Hepatocyte (in vitro differentiated cells): ENCODE measurements at regions not wholly inside any gene's neighbourhood (a gene's known extent, or its start where the extent isn't known, plus 50 kb on each side); places are given as distances from the start of the nearest gene placed in this dataset.

Experiments
- DNase-seq: peaks from one replicate; pipeline ENCODE4 v3.0.0-alpha.2; 2016; ENCODE audit warnings: low spot score
- H2AFZ ChIP-seq: fragments of 200-600 bp; sonication (generic); 2 replicates; pipeline ENCODE4 v1.6.0; 2016; ENCODE audit warnings: antibody characterized with exemption, mild to moderate bottlenecking
- H3K27ac ChIP-seq: fragments of 200-600 bp; sonication (generic); 2 replicates; pipeline ENCODE4 v1.5.1; 2016; ENCODE audit warnings: mild to moderate bottlenecking
- H3K27me3 ChIP-seq: fragments of 200-600 bp; sonication (generic); 2 replicates; pipeline ENCODE4 v1.6.1; 2016
- H3K36me3 ChIP-seq: fragments of 200-600 bp; sonication (generic); replicated peaks from 2 replicates; pipeline ENCODE4 v1.5.1; 2016; ENCODE audit warnings: low read depth; ENCODE audit not compliant: insufficient read depth
- H3K4me1 ChIP-seq: fragments of 200-600 bp; sonication (generic); 2 replicates; pipeline ENCODE4 v1.5.1; 2016; ENCODE audit warnings: mild to moderate bottlenecking, moderate library complexity; ENCODE audit not compliant: insufficient read depth
- H3K4me2 ChIP-seq: fragments of 200-600 bp; sonication (generic); 2 replicates; pipeline ENCODE4 v1.6.0; 2016
- H3K4me3 ChIP-seq: fragments of 200-600 bp; sonication (generic); 2 replicates; pipeline ENCODE4 v1.5.1; 2016; ENCODE audit warnings: mild to moderate bottlenecking
- H3K79me2 ChIP-seq: fragments of 200-600 bp; sonication (generic); 2 replicates; pipeline ENCODE4 v1.6.0; 2017; ENCODE audit warnings: mild to moderate bottlenecking
- H3K9me2 ChIP-seq: fragments of 200-600 bp; sonication (generic); replicated peaks from 2 replicates; pipeline ENCODE4 v1.6.0; 2017; ENCODE audit warnings: mild to moderate bottlenecking; ENCODE audit not compliant: insufficient read depth
- H3K9me3 ChIP-seq: fragments of 200-600 bp; sonication (generic); 2 replicates; pipeline ENCODE4 v1.5.1; 2016; ENCODE audit warnings: low read depth, mild to moderate bottlenecking
- H4K20me1 ChIP-seq: fragments of 200-600 bp; sonication (generic); 2 replicates; pipeline ENCODE4 v1.6.0; 2016; ENCODE audit warnings: mild to moderate bottlenecking; ENCODE audit not compliant: insufficient read depth, poor library complexity, severe bottlenecking
- CTCF ChIP-seq: fragments of 200-600 bp; sonication (generic); IDR thresholded peaks from 2 replicates; pipeline ENCODE4 v1.5.1; 2016; ENCODE audit warnings: antibody characterized with exemption, mild to moderate bottlenecking; ENCODE audit not compliant: poor library complexity
- EZH2 ChIP-seq: fragments of 200-600 bp; sonication (generic); IDR thresholded peaks from 2 replicates; pipeline ENCODE4 v1.6.1; 2016; ENCODE audit warnings: antibody characterized with exemption, mild to moderate bottlenecking, borderline replicate concordance
- EZH2phosphoT487 ChIP-seq: fragments of 200-600 bp; sonication (generic); IDR thresholded peaks from one replicate; pipeline ENCODE4 v1.6.1; 2018; ENCODE audit warnings: antibody characterized with exemption, mild to moderate bottlenecking, low read depth, moderate library complexity; ENCODE audit not compliant: unreplicated experiment, severe bottlenecking
- WGBS: methylation state at CpG from one replicate; pipeline ENCODE4 v1.1.6; 2016; ENCODE audit warnings: low lambda C conversion rate; ENCODE audit errors: missing lambda C conversion rate; 5-methylcytosine and 5-hydroxymethylcytosine counted together

- 65% methylated on average over 6 of the region's 6 CpGs for WGBS
- no peaks in the 10 kb centered on the region for H3K36me3 ChIP-seq
- TF ChIP-seq EZH2 (no peak), EZH2phosphoT487 (no peak), CTCF (no peak)
- no peaks in the 10 kb centered on the region for H3K4me1 ChIP-seq
- H4K20me1 ChIP-seq = no peaks in the 10 kb centered on the region
- DNase-seq = no peak
- H3K27me3 ChIP-seq = no peaks in the 10 kb centered on the region
- no peak overlapping the region for H3K27ac ChIP-seq
- no peak overlapping the region for H2AFZ ChIP-seq
- no peak overlapping the region for H3K4me2 ChIP-seq
- H3K79me2 ChIP-seq = no peaks in the 10 kb centered on the region
- H3K9me3 ChIP-seq = no peaks in the 10 kb centered on the region
- no peaks in the 10 kb centered on the region for H3K9me2 ChIP-seq
- H3K4me3 ChIP-seq = no peak overlapping the region
Measured at GRCh38 chr2:121955426-121955825, 200.0 kb downstream of the TSN start.

GRCh38 chr2:121955872-121956271, 200.4 kb downstream of the TSN start:
- Histone ChIP-seq H4K20me1 (no peaks in the 10 kb centered on the region), H3K9me2 (no peaks in the 10 kb centered on the region), H3K27me3 (no peaks in the 10 kb centered on the region), H3K9me3 (no peaks in the 10 kb centered on the region), H3K27ac (no peak overlapping the region), H3K79me2 (no peaks in the 10 kb centered on the region), H3K36me3 (no peaks in the 10 kb centered on the region), H2AFZ (no peak overlapping the region), H3K4me3 (no peak overlapping the region), H3K4me1 (no peaks in the 10 kb centered on the region), H3K4me2 (no peak overlapping the region)
- TF ChIP-seq EZH2phosphoT487 = no peak
- TF ChIP-seq EZH2 = no peak
- no peak for TF ChIP-seq CTCF
- 80% methylated on average over 9 of the region's 9 CpGs for WGBS
- no peak for DNase-seq

- Histone ChIP-seq H3K27me3 (no peaks in the 10 kb centered on the region), H3K4me2 (no peak overlapping the region), H3K4me3 (no peak overlapping the region), H4K20me1 (no peaks in the 10 kb centered on the region), H3K36me3 (no peaks in the 10 kb centered on the region), H3K4me1 (no peaks in the 10 kb centered on the region), H3K79me2 (no peaks in the 10 kb centered on the region), H3K9me2 (no peaks in the 10 kb centered on the region), H2AFZ (no peak overlapping the region), H3K9me3 (no peaks in the 10 kb centered on the region), H3K27ac (no peak overlapping the region)
- WGBS = 87% methylated on average over 7 of the region's 7 CpGs
- DNase-seq = no peak
- no peak for TF ChIP-seq CTCF
- no peak for TF ChIP-seq EZH2
- no peak for TF ChIP-seq EZH2phosphoT487
Measured at GRCh38 chr2:121960251-121960650, 204.8 kb downstream of the TSN start.

- no peaks in the 10 kb centered on the region for H3K36me3 ChIP-seq
- no peak overlapping the region for H3K27ac ChIP-seq
- H3K4me2 ChIP-seq = no peak overlapping the region
- no peak overlapping the region for H2AFZ ChIP-seq
- DNase-seq = no peak
- no peak overlapping the region for H3K4me3 ChIP-seq
- H3K4me1 ChIP-seq = no peaks in the 10 kb centered on the region
- H3K9me2 ChIP-seq = no peaks in the 10 kb centered on the region
- H3K9me3 ChIP-seq = no peaks in the 10 kb centered on the region
- H3K27me3 ChIP-seq = no peaks in the 10 kb centered on the region
- TF ChIP-seq EZH2phosphoT487 = no peak
- TF ChIP-seq CTCF = no peak
- TF ChIP-seq EZH2 = no peak
- WGBS = 85% methylated on average over 5 of the region's 5 CpGs
- no peaks in the 10 kb centered on the region for H3K79me2 ChIP-seq
- H4K20me1 ChIP-seq = no peaks in the 10 kb centered on the region
Measured at GRCh38 chr2:121961761-121962160, 206.3 kb downstream of the TSN start.
